ENCODE measurements at regions not wholly inside any gene's neighbourhood (a gene's known extent, or its start where the extent isn't known, plus 50 kb on each side); places are given as distances from the start of the nearest gene placed in this dataset.

GRCh38 chr5:115369430-115370144 lies 73.1 kb upstream of the CCDC112 start:
- no peak for TF ChIP-seq CTCF (IDR thresholded peaks at IDR 0.05)
- TF ChIP-seq POLR2A (IDR thresholded peaks at IDR 0.05), result no peak
